Tibial nerve (tissue), 3 donors: ENCODE measurements at regions not wholly inside any gene's neighbourhood (a gene's known extent, or its start where the extent isn't known, plus 50 kb on each side); places are given as distances from the start of the nearest gene placed in this dataset.

Experiments used
- CTCF ChIP-seq, 5 experiments: fragments of 200-600 bp in 3 of 5; fragments of 450-650 bp in 2 of 5; sonication (generic) in 3 of 5; IDR thresholded peaks; one replicate each; pipeline ENCODE4 v1.5.1; 2016 to 2019; ENCODE audit warnings: antibody characterized with exemption in 5 of 5, mild to moderate bottlenecking in 3 of 5, moderate library complexity in 2 of 5
- POLR2A ChIP-seq, 2 donors: fragments of 450-650 bp; IDR thresholded peaks; one replicate each; pipeline ENCODE4 v1.6.1; 2017; ENCODE audit warnings: antibody characterized with exemption in 2 of 2, mild to moderate bottlenecking in 2 of 2, moderate library complexity in 2 of 2

- TF ChIP-seq CTCF (IDR thresholded peaks at IDR 0.05) (no peak), POLR2A (IDR thresholded peaks at IDR 0.05) (no peak)
Measured at GRCh38 chr19:16001481-16002312, 52.9 kb downstream of the OR10H4 start.
